ENCODE measurements at regions not wholly inside any gene's neighbourhood (a gene's known extent, or its start where the extent isn't known, plus 50 kb on each side); places are given as distances from the start of the nearest gene placed in this dataset.

DNA sequence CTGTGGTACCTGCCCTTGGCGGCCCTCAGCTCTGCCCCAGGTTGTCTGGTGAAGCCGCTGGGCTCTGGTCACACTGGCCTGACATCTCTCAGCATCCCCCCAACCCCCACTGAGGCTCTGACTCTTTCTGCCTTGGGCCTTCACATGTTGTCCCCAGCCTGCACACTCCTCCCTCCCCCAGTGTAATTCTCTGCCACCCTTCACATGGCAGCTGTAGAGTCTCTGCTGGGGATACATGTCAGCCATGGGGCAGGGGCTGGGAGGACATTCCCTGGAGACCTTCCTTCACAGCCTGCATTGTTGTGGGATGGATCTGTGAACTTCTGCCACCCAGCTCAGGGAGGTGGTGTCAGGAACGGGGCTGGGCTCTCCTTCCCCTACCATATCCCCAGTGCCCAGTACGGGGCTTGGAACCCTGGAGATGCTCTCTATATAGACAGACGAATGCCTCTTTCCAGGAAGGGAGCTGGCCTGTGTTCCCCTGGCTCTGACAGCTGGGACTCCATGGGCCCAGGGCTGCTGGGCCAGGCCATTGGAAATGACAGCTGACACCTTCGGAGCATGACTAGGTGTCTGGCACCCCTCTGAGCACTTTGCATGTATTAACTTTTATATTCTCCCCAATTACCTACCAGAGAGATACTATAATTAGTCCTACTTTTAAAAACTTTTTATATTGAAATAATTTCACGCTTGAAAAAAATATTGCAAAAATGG lies 151.5 kb downstream of the INHBB start:
- TF ChIP-seq POLR2A (IDR thresholded peaks at IDR 0.05; ENCODE audit: low read depth, low read length) (no peak), POLR2AphosphoS5 (IDR thresholded peaks at IDR 0.05; ENCODE audit: low read depth, low read length) (no peak), POU2F2 (IDR thresholded peaks at IDR 0.05; ENCODE audit: low read depth, low read length) (no peak), PAX5 (IDR thresholded peaks at IDR 0.05; ENCODE audit: insufficient read depth, low read length, severe bottlenecking) (no peak)

All from GM12891 (cell line).